AG09319 (cell line): ENCODE measurements at regions not wholly inside any gene's neighbourhood (a gene's known extent, or its start where the extent isn't known, plus 50 kb on each side); places are given as distances from the start of the nearest gene placed in this dataset.

Source experiments
- DNase-seq: peaks from one replicate; pipeline ENCODE4 v3.0.0-alpha.2; 2010; ENCODE audit warnings: low read depth; ENCODE audit errors: extremely low read depth
- CTCF ChIP-seq: IDR thresholded peaks from 2 replicates; pipeline ENCODE4 v1.5.1; 2011; ENCODE audit warnings: low read depth, mild to moderate bottlenecking, inconsistent platforms, low read length, moderate library complexity

- DNase-seq = no peak
- no peak for TF ChIP-seq CTCF
Measured at GRCh38 chr5:110194191-110194590, 504.5 kb downstream of the MAN2A1 start.

GRCh38 chr5:110195288-110195687 is 505.6 kb downstream of the MAN2A1 start:
- DNase-seq = no peak
- no peak for TF ChIP-seq CTCF

- TF ChIP-seq CTCF = no peak
- no peak for DNase-seq
Measured at GRCh38 chr5:110201791-110202190, 512.1 kb downstream of the MAN2A1 start.

GRCh38 chr5:110203661-110204060 is 513.9 kb downstream of the MAN2A1 start:
- no peak for DNase-seq
- TF ChIP-seq CTCF = no peak

- DNase-seq = no peak
- TF ChIP-seq CTCF = no peak
Measured at GRCh38 chr5:110209401-110209800, 517.1 kb downstream of the TMEM232 start.

GRCh38 chr5:110218981-110219380 is 507.5 kb downstream of the TMEM232 start:
- no peak for DNase-seq
- no peak for TF ChIP-seq CTCF

- no peak for TF ChIP-seq CTCF
- no peak for DNase-seq
Measured at GRCh38 chr5:110219769-110220168, 506.7 kb downstream of the TMEM232 start.
